ENCODE measurements at regions not wholly inside any gene's neighbourhood (a gene's known extent, or its start where the extent isn't known, plus 50 kb on each side); places are given as distances from the start of the nearest gene placed in this dataset.

GRCh38 chr3:181290941-181291340 lies 301.4 kb upstream of the DNAJC19 start:
- TF ChIP-seq, protein P1, sequence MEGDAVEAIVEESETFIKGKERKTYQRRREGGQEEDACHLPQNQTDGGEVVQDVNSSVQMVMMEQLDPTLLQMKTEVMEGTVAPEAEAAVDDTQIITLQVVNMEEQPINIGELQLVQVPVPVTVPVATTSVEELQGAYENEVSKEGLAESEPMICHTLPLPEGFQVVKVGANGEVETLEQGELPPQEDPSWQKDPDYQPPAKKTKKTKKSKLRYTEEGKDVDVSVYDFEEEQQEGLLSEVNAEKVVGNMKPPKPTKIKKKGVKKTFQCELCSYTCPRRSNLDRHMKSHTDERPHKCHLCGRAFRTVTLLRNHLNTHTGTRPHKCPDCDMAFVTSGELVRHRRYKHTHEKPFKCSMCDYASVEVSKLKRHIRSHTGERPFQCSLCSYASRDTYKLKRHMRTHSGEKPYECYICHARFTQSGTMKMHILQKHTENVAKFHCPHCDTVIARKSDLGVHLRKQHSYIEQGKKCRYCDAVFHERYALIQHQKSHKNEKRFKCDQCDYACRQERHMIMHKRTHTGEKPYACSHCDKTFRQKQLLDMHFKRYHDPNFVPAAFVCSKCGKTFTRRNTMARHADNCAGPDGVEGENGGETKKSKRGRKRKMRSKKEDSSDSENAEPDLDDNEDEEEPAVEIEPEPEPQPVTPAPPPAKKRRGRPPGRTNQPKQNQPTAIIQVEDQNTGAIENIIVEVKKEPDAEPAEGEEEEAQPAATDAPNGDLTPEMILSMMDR (conservative IDR thresholded peaks at IDR 0.05; ENCODE audit: low read depth in 2 of 2): no peak
- no peak for TF ChIP-seq EZH2phosphoT487 (IDR thresholded peaks at IDR 0.05; ENCODE audit: unreplicated experiment)
- no peak for TF ChIP-seq EZH2 (IDR thresholded peaks at IDR 0.05; ENCODE audit: low read depth, unreplicated experiment)

Data from GM23338 (cell line).